NCI-H1930 (cell line): ENCODE measurements at regions not wholly inside any gene's neighbourhood (a gene's known extent, or its start where the extent isn't known, plus 50 kb on each side); places are given as distances from the start of the nearest gene placed in this dataset.
"Not testable (repeated sequence)": the region's sequence is repeated elsewhere in the genome, so short reads cannot be mapped to it uniquely, and the experiment has no call there.

Source experiments
- DNase-seq, 2 experiments: peaks; one replicate each; lab custom pipeline; 2025; lab: John Stamatoyannopoulos, UW

- DNase-seq, result no peak
Measured at GRCh38 chr5:38148021-38148625, 110.2 kb upstream of the EGFLAM start.

GRCh38 chr5:38143384-38143783 lies 115.0 kb upstream of the EGFLAM start:
- no peak for DNase-seq

GRCh38 chr5:38141665-38142064 lies 116.7 kb upstream of the EGFLAM start:
- no peak for DNase-seq

GRCh38 chr5:38138574-38138973 lies 119.8 kb upstream of the EGFLAM start:
- DNase-seq, result no peak

- DNase-seq, result no peak
Measured at GRCh38 chr5:38135486-38136039, 122.8 kb upstream of the EGFLAM start.

GRCh38 chr5:38134810-38135209 lies 123.5 kb upstream of the EGFLAM start:
- no peak for DNase-seq

- not testable (repeated sequence) for DNase-seq
Measured at GRCh38 chr5:38134294-38134693, 124.1 kb upstream of the EGFLAM start.

GRCh38 chr5:38131686-38132085 lies 126.7 kb upstream of the EGFLAM start:
- DNase-seq, result no peak

GRCh38 chr5:38124321-38124720 lies 134.0 kb upstream of the EGFLAM start:
- no peak for DNase-seq

GRCh38 chr5:38121420-38121819 lies 136.9 kb upstream of the EGFLAM start:
- DNase-seq, result no peak

- no peak for DNase-seq
Measured at GRCh38 chr5:38119836-38120235, 138.5 kb upstream of the EGFLAM start.

GRCh38 chr5:38117784-38118479 lies 140.4 kb upstream of the EGFLAM start:
- no peak for DNase-seq

GRCh38 chr5:38115318-38115827 lies 143.0 kb upstream of the EGFLAM start:
- DNase-seq, result no peak

- DNase-seq, result no peak
Measured at GRCh38 chr5:38113880-38114279, 144.5 kb upstream of the EGFLAM start.

- DNase-seq, result no peak
Measured at GRCh38 chr5:38113456-38113855, 144.9 kb upstream of the EGFLAM start.

- DNase-seq, result no peak
Measured at GRCh38 chr5:38112938-38113337, 145.4 kb upstream of the EGFLAM start.

GRCh38 chr5:38110130-38110529 lies 148.2 kb upstream of the EGFLAM start:
- DNase-seq, result no peak

GRCh38 chr5:38107096-38107495 lies 151.3 kb upstream of the EGFLAM start:
- no peak for DNase-seq

- DNase-seq, result no peak
Measured at GRCh38 chr5:38105801-38106200, 152.6 kb upstream of the EGFLAM start.

- no peak for DNase-seq
Measured at GRCh38 chr5:38105231-38105570, 153.2 kb upstream of the EGFLAM start.

GRCh38 chr5:38104497-38105230 lies 153.7 kb upstream of the EGFLAM start:
- no peak for DNase-seq

GRCh38 chr5:38101897-38102296 lies 156.5 kb upstream of the EGFLAM start:
- no peak for DNase-seq
